ENCODE measurements at regions not wholly inside any gene's neighbourhood (a gene's known extent, or its start where the extent isn't known, plus 50 kb on each side); places are given as distances from the start of the nearest gene placed in this dataset.
"Not testable (repeated sequence)": the region's sequence is repeated elsewhere in the genome, so short reads cannot be mapped to it uniquely, and the experiment has no call there.

GRCh38 chr2:107747964-107748583, 78.6 kb upstream of the RGPD4 start:
- DNase-seq (ENCODE audit: low read depth), result no peak
- no peak overlapping the region for H3K4me3 ChIP-seq (ENCODE audit: low read depth, low read length)

- DNase-seq (ENCODE audit: low read depth), result no peak
- no peak overlapping the region for H3K4me3 ChIP-seq (ENCODE audit: low read depth, low read length)
These were observed 74.8 kb upstream of the RGPD4 start for GRCh38 chr2:107751936-107752335.

- DNase-seq (ENCODE audit: low read depth); H3K4me3 ChIP-seq (ENCODE audit: low read depth, low read length): not testable (repeated sequence)
These were observed 72.9 kb upstream of the RGPD4 start for GRCh38 chr2:107753806-107754205.

- no peak for DNase-seq (ENCODE audit: low read depth)
- H3K4me3 ChIP-seq (ENCODE audit: low read depth, low read length), result no peak overlapping the region
These were observed 69.5 kb upstream of the RGPD4 start for GRCh38 chr2:107757223-107757622.

GRCh38 chr2:107760620-107761364, 65.9 kb upstream of the RGPD4 start:
- no peak overlapping the region for H3K4me3 ChIP-seq (ENCODE audit: low read depth, low read length)
- no peak for DNase-seq (ENCODE audit: low read depth)

GRCh38 chr2:107772353-107772752, 54.3 kb upstream of the RGPD4 start:
- DNase-seq (ENCODE audit: low read depth), result no peak

GRCh38 chr2:107775211-107775610, 51.5 kb upstream of the RGPD4 start:
- no peak for DNase-seq (ENCODE audit: low read depth)
- H3K4me3 ChIP-seq (ENCODE audit: low read depth, low read length), result no peak overlapping the region

More at GRCh38 chr2:107772353-107772752, 54.3 kb upstream of the RGPD4 start:
- H3K4me3 ChIP-seq (ENCODE audit: low read depth, low read length), result no peak overlapping the region

GRCh38 chr2:107775791-107776190, 50.9 kb upstream of the RGPD4 start:
- no peak for DNase-seq (ENCODE audit: low read depth)
- H3K4me3 ChIP-seq (ENCODE audit: low read depth, low read length), result no peak overlapping the region

GRCh38 chr2:107776362-107776761, 50.3 kb upstream of the RGPD4 start:
- DNase-seq (ENCODE audit: low read depth), result no peak
- H3K4me3 ChIP-seq (ENCODE audit: low read depth, low read length), result no peak overlapping the region
